HG03571 (cell line): ENCODE measurements at regions not wholly inside any gene's neighbourhood (a gene's known extent, or its start where the extent isn't known, plus 50 kb on each side); places are given as distances from the start of the nearest gene placed in this dataset.

Experiments used
- ATAC-seq: cut with Tn5 transposase; IDR thresholded peaks from one replicate; pipeline ENCODE4 v1.9.1; 2021; ENCODE audit not compliant: unreplicated experiment

DNA sequence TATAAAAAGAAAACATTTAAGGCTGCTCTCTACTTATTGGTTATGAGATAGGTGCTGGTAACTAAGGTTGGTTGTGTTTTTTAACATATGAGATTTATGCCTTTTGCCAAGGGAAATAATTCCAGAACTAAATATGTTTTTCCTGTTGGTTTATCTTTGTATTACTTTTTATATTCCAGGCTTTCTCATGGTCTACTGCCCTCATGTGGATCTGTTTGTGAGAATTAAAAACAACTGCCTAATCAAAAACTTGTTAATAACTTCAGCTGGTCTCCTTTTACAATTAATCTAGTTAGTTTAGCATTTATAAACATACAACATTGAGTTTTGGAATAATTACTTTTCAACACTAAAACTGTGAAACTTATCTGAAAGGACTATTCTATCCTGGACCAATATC, 1208.3 kb downstream of the ADGRL3 start:
- no peak for ATAC-seq

DNA sequence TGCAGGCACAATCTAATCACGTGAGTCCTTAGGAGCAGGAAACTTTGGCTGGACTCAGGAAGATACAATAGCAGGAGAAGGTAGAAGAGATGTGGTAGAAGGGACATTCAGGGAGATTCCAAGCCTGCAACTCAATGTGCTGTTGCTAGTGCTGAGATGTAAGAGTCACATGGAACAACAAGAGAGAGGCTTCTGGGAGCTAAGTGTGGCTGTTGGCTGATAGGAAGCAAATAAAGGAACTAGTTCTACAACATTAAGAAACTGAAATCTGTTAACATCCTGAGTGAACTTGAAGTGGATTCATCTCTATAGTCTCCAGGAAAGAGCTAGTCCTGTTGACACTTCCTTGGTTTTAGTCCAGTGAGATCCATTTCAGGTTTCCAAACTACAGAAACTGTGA, 1207.4 kb downstream of the ADGRL3 start:
- no peak for ATAC-seq

DNA sequence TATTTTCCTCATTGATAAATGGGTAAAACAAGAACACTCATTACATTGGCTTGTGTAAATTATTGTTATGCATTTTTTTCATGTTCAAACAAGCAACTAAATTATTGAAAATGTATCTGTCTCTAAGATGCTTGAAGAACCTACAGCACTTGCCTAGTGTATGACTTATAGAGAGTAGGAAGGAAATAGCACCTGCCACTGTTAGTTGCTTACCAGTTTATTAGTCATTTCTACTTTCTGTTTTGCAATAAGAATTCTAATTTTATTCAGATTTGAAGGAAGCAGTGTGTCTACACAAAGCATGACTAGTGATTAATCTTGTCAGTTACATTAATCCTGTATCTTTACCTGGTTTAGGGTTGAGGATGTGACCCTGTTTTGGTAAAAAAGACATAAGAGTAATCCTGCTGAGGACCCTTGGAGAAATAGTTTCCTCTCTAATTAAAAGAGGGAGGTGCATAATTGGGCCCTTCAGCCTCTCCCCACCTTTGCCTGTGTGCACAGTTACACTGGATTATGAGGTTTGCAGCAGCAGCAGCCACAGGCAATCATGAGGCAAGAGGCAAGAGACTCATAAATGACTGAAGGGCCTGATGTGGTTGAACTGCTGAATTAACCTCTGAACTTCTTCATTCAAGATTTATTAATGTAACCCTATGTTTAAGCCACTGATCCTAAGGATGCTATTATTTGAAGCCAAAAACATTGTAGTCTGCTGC, 1202.1 kb downstream of the ADGRL3 start:
- no peak for ATAC-seq

DNA sequence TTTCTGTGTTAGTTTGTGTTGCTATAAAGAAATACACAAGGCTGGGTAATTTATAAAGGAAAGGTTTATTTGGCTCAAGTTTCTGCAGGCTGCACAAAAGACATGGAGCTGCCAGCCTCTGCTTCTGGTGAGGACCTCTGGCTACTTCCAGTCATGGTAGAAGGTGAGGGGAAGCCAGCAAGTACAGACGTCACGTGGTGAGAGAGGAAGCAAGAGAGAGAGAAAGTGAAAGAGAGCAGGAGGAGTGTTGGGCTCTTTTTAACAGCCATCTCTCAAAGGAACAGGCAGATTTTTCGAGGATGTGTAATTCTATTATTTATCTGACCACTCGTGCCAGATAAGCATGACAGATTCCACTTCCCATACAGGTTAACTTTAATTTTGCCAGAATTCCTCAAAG, 1199.1 kb downstream of the ADGRL3 start:
- ATAC-seq = no peak

DNA sequence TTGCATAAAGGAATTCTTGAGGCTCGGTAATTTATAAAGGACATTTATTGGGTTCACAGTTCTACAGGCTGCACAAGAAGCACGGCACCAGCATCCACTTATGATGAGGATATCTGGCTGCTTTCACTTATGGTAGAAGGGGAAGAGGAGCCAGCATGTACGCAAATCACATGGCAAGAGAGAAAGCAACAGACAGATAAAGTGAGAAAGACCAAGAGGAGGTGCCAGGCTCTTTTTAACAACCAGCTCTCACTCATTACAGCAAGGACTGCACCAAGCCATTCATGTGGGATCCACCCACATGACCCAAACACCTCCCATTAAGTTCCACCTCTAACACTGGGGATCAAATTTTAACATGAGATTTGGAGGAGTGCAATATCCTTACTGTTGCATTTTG, 1198.2 kb downstream of the ADGRL3 start:
- ATAC-seq = no peak

DNA sequence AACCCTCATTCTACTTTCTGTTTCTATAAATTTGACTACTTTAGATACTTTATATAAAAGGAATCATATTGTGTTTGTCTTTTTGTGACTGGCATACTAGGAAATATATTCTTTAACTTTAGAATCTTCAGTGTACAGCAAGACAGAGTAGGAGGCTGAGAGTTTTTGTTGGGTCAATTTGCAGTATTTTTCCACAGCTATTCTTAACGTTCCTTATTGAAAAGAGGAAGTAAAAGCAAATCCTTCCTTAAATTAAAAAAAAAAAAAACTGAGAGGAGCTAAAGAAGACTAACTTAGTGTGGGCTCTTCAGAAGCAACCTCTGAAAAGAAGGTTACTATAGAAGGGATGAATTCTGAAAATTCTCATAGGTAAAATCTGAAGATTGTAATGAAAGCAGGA, 1194.6 kb downstream of the ADGRL3 start:
- no peak for ATAC-seq

DNA sequence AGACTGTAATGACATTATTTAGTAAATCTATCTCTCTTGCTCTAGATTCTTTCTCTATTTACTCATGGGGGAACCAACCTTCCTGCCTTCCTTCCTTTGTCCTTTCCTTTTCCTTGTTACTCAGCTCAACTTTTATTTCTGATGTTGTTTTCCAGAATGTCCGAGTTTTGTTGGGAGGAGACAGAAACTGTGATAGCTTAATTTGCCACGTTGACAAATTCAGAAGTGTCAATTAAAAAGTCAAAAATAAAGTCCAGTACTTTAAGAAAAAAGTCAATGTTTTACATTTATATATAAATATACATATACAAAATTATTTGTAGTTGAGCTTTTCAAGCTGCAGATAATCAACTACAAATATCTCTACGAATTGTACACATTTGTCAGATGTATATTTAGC, 1187.7 kb downstream of the ADGRL3 start:
- ATAC-seq = no peak

DNA sequence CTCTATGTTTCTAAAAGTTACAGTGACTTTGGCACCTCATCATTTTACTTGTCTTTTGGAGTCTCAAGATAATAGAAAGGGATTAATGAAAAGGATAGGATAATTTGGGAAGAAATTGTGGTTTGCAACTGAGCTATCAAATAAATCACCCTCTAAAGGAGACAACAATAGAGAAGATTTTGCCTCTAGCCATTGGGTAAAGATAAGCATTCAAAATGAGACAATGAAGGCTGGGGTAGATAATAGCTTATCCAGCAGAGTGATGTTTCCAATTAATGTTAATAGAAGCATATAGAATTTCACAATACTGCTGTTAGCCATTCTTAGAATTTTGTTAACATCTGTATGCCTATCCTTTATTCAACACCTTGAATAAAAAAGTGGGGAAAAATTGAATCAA, 1177.6 kb downstream of the ADGRL3 start:
- no peak for ATAC-seq

DNA sequence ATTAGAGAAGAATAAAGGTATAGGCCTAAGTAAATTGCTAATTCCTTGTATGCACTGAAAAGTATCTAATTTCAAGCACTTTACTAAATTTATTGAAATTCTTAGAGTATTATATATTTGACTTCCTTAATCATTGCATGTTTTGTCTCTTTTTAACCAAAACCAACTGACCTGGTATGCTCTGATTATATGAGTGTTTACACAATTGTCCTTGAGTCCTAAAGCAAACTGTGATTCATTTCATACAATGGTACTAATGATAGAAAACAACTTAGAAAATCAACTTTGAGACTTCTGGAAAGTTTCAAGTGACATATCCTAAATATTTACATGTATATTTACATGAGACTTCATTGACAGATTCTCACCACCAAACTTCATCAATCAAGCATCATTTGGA, 1177.1 kb downstream of the ADGRL3 start:
- no peak for ATAC-seq

DNA sequence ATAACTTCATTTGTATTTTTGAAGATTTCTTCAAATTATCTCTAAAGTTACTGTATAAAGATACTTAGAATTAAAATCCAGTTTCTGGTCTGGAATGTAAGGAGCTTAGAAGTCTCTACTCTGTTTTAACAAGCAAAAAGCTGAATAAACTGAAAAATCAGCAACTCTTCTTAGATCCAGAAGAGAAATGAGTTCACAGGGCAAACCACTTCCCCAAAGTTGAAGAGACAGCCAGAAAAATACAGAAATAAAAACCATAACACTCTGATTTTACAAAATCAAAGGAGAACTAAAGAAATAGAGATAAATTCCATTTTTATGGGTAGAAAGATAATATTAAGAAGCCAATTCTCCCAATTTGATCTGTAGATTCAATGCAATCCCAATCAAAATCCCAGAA, 1166.8 kb downstream of the ADGRL3 start:
- ATAC-seq = no peak

DNA sequence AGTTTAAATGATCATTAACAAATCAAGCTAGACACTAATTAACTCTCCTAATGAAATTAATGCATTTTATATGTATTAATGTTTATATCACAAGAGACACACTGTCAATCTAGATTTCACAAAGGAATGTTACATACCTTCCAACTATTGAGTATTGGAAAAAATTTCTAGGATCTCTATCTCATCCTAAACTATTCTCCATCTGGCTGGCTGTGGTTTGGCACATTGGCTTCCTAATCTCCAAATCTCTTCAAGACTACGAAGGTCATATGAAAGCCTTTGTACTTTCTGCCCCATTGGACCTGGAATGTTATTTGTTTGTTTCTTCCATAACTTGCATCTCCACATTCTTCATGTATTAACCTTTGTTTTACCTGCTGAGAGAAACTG, 1160.0 kb downstream of the ADGRL3 start:
- no peak for ATAC-seq

DNA sequence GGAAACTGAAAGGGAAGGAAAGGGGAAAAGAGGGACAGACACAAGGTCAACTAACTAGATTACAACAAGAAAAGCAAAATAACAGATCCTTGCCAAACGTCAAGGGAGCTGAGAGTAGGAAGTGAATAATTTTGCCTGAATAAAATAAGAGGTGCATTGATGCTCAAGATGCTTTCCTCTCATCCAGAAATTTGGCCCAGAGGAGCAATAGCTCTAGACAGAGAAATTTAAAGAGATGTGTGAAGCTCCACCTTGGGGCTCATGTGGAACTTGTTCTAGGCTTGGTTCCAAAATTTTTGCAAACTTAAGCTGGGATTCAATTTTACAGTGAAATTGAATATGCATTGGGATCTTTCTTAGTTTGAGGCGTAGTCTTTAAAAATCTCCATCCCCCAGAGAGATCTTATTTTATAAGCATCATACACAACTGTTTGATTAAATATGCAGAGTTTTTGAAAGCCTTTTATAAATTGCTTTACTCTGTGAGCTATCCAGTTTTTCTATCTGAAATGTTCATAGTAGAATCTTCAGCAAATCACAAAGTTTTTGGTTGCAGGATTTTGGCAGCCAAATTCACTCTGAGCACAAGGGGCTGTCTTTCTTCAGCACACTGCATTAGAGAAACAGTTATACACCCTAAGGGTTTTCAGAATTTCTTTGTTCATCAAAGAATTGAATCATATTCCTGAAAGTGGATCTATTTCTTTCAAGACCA, 1159.5 kb downstream of the ADGRL3 start:
- no peak for ATAC-seq

DNA sequence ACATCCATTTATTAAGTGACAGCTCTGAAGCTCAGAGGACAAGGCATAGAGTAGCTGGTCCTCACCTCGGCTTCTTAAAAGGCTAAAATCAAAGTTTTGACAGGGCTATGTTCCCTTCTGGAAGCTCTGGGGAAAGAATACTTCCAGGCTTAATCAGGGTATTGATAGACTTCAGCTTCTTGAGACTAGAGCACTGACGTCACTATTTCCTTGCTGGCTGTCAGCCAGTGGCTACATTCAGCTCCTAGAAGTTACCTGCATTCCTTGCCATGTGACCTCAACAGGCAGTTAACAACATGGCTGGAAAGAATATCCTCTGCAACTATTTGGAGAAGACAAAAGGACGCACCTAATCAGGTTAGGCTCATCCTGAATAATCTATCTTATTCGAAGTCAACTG, 1144.8 kb downstream of the ADGRL3 start:
- ATAC-seq = no peak

DNA sequence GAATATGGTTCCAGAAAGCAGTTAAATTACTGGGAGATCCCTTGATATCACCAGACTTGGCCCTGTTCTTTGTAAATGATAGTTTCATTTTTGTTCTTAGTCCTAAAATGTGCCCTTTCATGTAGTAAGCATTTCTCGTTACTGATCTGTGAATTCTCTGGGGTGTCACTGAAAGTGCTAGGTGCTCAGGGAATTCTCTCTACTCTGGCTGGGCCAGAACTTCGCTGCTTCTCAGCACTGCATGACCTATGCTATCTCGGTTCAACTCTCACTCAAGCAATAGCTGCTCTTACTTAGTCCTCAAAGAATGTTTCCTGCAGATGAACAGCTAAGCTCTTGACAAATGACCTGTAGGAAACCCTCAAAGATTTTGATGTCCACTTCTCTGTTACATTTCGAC, 1144.3 kb downstream of the ADGRL3 start:
- no peak for ATAC-seq

DNA sequence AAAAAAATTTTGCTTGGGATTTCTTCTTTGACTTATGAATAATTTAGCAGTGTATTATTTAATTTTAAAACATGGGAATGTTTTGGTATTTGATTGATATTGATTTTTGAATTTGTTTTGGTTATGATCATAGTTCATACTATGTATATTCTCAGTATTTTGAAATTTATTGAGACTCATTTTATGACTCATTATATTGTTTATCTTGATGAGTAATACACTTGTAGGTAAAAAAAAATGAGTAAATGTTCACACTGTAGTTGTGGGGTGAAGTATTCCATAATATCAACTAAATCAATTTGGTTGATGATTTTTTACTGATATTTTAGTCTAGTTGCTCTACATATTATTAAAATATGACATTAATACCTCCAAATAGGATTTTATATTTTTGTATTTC, 1142.2 kb downstream of the ADGRL3 start:
- no peak for ATAC-seq

DNA sequence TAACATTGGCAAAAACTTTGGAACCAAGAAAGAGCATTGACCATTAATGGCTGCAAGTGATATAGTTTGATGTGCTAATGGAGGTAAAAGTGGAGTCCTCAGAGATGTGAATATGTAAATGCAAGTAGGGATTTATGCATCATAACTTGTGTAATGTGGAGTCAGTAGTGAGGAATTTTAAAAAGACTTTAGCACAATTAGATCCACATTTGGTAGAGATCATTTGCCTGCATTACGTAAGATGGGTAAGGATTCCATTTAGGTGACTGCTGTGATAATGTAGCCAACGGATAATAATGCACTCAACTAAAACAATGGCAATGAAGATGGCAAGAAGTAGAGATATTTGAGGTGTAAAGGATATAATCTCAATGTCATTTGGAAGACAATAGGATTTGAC, 1128.4 kb downstream of the ADGRL3 start:
- no peak for ATAC-seq

DNA sequence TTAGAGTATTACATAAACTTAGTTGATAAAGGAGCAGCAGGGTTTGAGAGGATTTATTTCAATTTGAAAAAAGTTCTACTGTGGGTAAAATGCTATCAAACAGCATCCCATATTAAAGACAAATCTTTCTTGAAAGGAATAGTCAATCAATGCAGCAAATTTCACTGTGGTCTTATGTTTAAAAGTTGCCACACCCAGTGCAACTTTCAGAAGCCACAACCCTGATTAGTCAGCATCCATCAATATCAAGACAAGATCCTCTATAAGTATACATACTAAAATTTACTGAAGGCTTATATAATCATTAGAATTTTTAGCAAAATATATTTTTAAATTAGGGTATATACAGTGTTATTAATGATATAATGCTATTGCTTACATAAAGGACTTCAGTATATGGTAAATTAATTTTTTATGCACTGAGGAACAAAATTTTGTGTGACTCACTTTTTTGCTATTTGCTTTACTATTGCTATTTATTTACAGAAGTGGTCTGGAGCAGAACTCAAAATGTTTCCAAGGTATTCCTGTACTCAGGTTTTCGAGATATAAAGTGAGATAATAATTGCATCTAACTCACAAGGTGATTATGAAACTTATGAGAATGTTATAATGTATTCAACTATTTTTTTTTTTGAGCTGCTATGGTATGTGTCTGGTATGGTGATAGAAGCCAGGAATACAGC, 1127.6 kb downstream of the ADGRL3 start:
- ATAC-seq = no peak

DNA sequence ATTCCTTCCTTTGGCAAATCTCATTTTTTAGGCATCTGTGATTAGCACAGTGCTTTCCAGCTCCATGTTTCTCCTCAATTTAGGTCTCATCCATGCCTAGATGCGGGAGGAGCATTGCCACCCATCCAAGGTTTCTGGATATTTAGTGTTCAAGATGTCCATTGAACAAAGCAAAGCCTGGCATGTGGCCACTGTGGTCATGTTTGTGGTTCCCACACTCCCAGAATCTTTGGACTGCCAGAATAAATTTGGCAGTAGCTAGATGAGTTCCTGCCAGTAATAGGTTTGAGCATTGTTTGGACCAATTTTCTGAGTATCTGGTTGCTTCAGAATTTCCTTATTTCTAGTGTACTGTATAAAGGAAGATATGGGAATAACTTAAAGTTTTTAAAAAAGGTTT, 1124.1 kb downstream of the ADGRL3 start:
- ATAC-seq = no peak

DNA sequence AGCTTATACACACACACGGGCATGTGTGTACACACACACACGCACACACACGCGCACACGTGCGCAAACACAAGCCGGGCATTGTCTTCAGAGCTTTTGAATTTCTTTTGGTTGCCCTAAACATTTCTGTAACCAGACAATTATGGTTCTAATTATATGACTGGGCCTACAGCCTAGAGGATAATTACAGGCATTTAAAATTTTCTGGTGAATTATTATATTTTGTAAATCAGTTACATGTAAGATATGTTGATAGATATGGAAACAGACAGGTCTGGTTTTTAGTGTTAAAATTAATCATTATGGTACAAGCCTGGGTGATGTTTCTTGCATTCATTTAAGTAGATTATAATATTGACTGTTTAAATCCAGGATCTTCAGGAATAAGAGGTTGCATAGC, 1120.5 kb downstream of the ADGRL3 start:
- ATAC-seq = no peak

DNA sequence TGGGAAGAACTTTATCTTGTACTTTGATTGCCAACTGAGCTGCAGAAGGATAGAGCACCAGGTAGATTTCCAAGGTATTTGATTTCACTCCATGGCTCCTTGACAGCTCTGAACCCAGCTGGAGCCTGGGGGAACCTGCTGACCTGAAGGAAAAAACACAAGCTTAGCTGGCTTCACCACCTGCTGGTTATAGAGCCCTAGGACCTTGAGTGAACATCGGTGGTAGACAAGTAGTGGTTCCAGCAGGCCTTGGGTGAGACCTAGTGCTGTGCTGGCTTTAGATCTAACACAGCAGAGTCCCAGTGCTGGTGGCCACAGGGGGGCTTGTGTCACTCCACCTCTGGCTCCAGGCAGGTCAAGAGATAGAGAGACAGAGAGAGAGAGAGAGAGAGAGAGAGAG, 1102.6 kb downstream of the ADGRL3 start:
- ATAC-seq = no peak

DNA sequence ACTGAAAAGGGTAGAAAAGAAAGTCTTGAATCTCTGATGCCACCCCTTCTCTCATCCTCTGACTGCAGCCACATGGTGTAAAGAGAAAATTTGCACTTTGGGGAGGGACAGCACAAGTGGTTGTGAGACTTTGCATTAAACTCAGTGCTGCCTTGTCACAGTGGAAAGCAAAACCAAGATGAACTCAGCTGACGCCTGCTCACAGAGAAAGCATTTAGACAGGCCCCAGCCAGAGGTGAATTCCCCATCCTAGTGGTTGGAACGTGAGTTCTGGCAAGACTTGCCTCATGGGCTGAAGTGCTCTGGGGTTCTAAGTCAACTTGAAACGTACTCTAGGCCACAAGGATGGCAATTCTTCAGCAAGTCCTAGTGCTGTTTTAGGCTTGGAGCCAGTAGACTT, 1101.4 kb downstream of the ADGRL3 start:
- no peak for ATAC-seq

DNA sequence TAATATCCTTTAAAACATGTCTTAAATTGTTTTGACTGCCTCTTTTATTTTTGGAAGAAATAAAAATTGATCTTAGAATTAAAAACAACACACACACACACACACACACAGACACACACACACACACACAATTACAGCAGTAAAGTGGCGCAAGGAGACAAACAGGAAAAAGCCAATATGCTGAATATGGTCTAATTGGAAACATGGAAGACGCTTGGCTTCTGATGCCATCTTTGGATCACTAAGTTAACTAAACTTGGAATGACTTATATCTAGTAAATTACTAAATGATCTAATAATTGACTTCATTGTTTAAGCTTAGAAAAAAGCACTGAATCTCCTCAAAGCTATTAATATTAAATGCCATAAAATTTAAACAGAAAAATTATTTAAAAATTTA, 1093.4 kb downstream of the ADGRL3 start:
- ATAC-seq = no peak
